ENCODE measurements at regions not wholly inside any gene's neighbourhood (a gene's known extent, or its start where the extent isn't known, plus 50 kb on each side); places are given as distances from the start of the nearest gene placed in this dataset.
A peak's percentile ranks its signal among the peaks of the same experiment; 100 is the strongest.

GRCh38 chr7:119708891-119709290 lies 564.1 kb upstream of the KCND2 start:
- TF ChIP-seq CTCF (IDR thresholded peaks at IDR 0.05; ENCODE audit: low read depth, low read length, missing control alignments), result no peak
- Histone ChIP-seq H3K4me3 (ENCODE audit: low read depth, low read length) (no peak overlapping the region), H3K36me3 (replicated peaks) (no peaks in the 10 kb centered on the region), H3K27me3 (replicated peaks) (no peaks in the 10 kb centered on the region), H3K27ac (no peak overlapping the region)
- in situ Hi-C loops (cut with HindIII; ENCODE audit: low pct_ligation_motif_present, low sequenced_read_pairs), result no loop called here
- peak; percentile 5 for DNase-seq

GRCh38 chr7:119711104-119711503 lies 561.9 kb upstream of the KCND2 start:
- Histone ChIP-seq H3K27ac (no peak overlapping the region), H3K36me3 (replicated peaks) (no peaks in the 10 kb centered on the region), H3K4me3 (ENCODE audit: low read depth, low read length) (no peak overlapping the region), H3K27me3 (replicated peaks) (no peaks in the 10 kb centered on the region)
- DNase-seq, result no peak
- in situ Hi-C loops (cut with HindIII; ENCODE audit: low pct_ligation_motif_present, low sequenced_read_pairs), result no loop called here
- TF ChIP-seq CTCF (IDR thresholded peaks at IDR 0.05; ENCODE audit: low read depth, low read length, missing control alignments), result no peak

GRCh38 chr7:119712886-119713462 lies 560.0 kb upstream of the KCND2 start:
- Histone ChIP-seq H3K4me3 (ENCODE audit: low read depth, low read length) (no peak overlapping the region), H3K27ac (no peak overlapping the region), H3K36me3 (replicated peaks) (no peaks in the 10 kb centered on the region), H3K27me3 (replicated peaks) (no peaks in the 10 kb centered on the region)
- DNase-seq, result no peak
- TF ChIP-seq CTCF (IDR thresholded peaks at IDR 0.05; ENCODE audit: low read depth, low read length, missing control alignments), result no peak
- in situ Hi-C loops (cut with HindIII; ENCODE audit: low pct_ligation_motif_present, low sequenced_read_pairs), result no loop called here

DNA sequence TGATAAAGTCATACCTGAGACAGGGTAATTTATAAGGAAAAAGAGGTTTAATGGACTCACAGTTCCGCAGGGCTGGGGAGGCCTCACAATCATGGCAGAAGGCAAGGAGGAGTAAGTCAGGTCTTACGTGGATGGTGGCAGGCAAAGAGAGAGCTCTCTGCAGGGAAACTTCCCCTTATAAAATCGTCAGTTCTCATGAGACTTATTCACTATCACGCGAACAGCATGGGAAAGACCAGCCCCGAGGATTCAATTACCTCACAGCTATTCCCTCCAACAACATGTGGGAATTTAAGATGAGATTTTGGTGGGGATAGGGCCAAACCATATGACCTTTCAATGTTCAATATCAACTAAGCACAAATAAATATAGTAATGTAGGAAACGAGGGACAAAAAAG lies 559.4 kb upstream of the KCND2 start:
- H3K4me3 ChIP-seq (ENCODE audit: low read depth, low read length), result no peak overlapping the region
- TF ChIP-seq CTCF (IDR thresholded peaks at IDR 0.05; ENCODE audit: low read depth, low read length, missing control alignments), result no peak
- H3K36me3 ChIP-seq (replicated peaks), result no peaks in the 10 kb centered on the region
- no peaks in the 10 kb centered on the region for H3K27me3 ChIP-seq (replicated peaks)
- no peak for DNase-seq
- in situ Hi-C loops (cut with HindIII; ENCODE audit: low pct_ligation_motif_present, low sequenced_read_pairs), result no loop called here
- H3K27ac ChIP-seq, result no peak overlapping the region

DNA sequence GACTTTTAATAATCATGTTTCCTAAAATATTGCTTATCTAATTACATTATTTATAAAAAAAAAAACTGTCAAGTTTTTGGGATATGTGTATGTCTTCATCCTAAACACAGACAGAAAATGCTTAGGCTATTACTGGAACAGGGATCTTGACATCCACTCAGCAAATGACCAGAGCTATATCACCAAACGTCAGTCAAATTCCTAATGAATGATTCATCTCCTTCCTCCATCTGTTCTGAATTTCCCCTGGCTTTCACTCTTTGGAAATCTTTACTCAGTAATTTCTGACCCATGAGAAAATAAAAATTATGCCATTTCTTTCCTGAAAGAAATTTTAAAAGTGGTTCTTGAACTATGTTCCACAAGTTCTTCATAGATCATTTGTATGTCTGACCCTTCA lies 552.4 kb upstream of the KCND2 start:
- in situ Hi-C loops (cut with HindIII; ENCODE audit: low pct_ligation_motif_present, low sequenced_read_pairs), result no loop called here
- DNase-seq, result peak; percentile 75
- Histone ChIP-seq H3K36me3 (replicated peaks) (no peaks in the 10 kb centered on the region), H3K4me3 (ENCODE audit: low read depth, low read length) (no peak overlapping the region), H3K27ac (peak overlapping the region; percentile 80), H3K27me3 (replicated peaks) (no peaks in the 10 kb centered on the region)
- no peak for TF ChIP-seq CTCF (IDR thresholded peaks at IDR 0.05; ENCODE audit: low read depth, low read length, missing control alignments)

Data from brain microvascular endothelial cell (primary cell).